Kidney epithelial cell (primary cell): ENCODE measurements at regions not wholly inside any gene's neighbourhood (a gene's known extent, or its start where the extent isn't known, plus 50 kb on each side); places are given as distances from the start of the nearest gene placed in this dataset.

Experiments used
- DNase-seq: peaks from one replicate; pipeline ENCODE4 v3.0.0-alpha.2; 2010; ENCODE audit warnings: low read depth
- H3K27me3 ChIP-seq: 2 replicates; pipeline ENCODE4 v1.6.0; 2011; ENCODE audit warnings: low read length; ENCODE audit not compliant: control insufficient read depth, insufficient read depth
- H3K36me3 ChIP-seq: 2 replicates; pipeline ENCODE4 v1.5.1; 2011; ENCODE audit warnings: low read length; ENCODE audit not compliant: control insufficient read depth, insufficient read depth
- H3K4me3 ChIP-seq: 2 replicates; pipeline ENCODE4 v1.5.1; 2011; ENCODE audit warnings: low read depth, mild to moderate bottlenecking, control low read depth, low read length
- TF ChIP-seq, protein P1 (sequence below): IDR thresholded peaks from 2 replicates; pipeline ENCODE4 v1.5.1; 2011; ENCODE audit warnings: mild to moderate bottlenecking, moderate library complexity, low read length, control low read depth, inconsistent platforms; ENCODE audit not compliant: insufficient read depth, poor library complexity, severe bottlenecking

DNA sequence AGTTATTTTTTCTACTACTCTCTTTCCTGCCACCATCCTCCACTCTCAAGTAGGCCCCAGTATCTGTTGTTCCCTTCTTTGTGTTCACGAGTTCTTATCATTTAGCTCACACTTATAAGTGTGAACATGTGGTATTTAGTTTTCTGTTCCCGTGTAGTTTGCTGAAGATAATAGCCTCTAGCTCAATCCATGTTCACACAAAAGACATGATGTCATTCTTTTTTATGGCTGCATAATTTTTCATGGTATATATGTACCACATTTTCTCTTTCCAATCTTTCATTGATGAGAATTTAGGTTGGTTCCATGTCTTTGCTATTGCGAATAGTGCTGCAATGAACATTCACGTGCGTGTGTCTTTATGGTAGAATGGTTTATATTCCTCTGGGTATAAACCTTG lies 237.9 kb upstream of the FERMT1 start:
- Histone ChIP-seq H3K36me3 (no peaks in the 10 kb centered on the region), H3K27me3 (no peaks in the 10 kb centered on the region), H3K4me3 (no peak overlapping the region)
- DNase-seq: no peak
- TF ChIP-seq, protein P1, sequence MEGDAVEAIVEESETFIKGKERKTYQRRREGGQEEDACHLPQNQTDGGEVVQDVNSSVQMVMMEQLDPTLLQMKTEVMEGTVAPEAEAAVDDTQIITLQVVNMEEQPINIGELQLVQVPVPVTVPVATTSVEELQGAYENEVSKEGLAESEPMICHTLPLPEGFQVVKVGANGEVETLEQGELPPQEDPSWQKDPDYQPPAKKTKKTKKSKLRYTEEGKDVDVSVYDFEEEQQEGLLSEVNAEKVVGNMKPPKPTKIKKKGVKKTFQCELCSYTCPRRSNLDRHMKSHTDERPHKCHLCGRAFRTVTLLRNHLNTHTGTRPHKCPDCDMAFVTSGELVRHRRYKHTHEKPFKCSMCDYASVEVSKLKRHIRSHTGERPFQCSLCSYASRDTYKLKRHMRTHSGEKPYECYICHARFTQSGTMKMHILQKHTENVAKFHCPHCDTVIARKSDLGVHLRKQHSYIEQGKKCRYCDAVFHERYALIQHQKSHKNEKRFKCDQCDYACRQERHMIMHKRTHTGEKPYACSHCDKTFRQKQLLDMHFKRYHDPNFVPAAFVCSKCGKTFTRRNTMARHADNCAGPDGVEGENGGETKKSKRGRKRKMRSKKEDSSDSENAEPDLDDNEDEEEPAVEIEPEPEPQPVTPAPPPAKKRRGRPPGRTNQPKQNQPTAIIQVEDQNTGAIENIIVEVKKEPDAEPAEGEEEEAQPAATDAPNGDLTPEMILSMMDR: no peak

DNA sequence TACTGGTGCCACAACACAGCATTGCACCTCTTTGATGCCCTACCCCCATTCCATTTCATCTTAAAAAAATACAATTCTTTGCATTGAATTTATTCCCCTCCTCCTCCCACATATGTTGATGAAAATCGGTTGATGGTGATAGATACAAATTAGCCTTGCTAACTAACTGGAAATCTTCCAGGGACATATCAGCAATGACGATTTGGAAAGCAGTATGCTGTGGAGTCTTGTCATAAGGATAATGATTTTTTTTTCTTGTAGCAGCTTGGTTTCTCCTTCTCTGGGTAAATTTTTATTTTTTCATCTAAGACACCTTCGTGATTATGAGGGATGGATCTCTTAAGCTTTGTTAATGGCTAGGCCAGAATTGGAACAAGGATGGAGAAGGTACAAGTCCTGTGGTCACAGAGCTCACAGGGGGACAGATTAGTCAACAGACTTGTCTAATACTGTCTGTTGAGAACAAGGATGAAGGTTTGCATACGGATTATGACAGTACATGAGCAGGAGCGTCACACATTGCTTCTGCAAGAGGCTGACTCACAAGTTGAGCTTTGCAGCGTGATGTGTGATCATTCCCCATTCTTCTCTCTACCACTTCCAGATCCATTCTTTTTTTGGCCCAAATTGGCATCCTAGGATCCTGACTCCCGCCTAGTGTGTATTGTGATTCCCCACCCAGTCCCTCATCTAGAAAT lies 233.1 kb upstream of the FERMT1 start:
- TF ChIP-seq, protein P1: no peak
- Histone ChIP-seq H3K27me3 (no peaks in the 10 kb centered on the region), H3K36me3 (no peaks in the 10 kb centered on the region), H3K4me3 (no peak overlapping the region)
- no peak for DNase-seq

DNA sequence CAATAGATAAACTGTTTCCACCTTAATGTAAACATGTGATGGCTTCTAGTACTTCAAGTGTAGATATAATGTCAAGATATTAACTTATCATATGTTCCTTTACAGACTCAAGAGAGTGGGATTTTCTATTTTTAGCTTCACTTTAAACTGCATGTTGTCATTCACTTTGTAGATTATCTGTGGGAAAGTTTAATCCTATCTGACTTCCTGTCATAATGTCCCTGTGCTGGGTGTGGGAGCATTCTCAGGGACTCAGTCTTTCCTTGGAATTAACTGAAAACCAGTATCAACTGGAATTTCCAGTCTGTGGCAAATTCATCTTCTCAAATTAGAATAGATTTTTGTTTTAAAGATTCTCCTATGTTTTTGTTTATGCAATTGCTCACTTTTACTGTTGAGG lies 226.1 kb upstream of the FERMT1 start:
- Histone ChIP-seq H3K4me3 (no peak overlapping the region), H3K36me3 (no peaks in the 10 kb centered on the region), H3K27me3 (no peaks in the 10 kb centered on the region)
- TF ChIP-seq, protein P1: no peak
- no peak for DNase-seq

DNA sequence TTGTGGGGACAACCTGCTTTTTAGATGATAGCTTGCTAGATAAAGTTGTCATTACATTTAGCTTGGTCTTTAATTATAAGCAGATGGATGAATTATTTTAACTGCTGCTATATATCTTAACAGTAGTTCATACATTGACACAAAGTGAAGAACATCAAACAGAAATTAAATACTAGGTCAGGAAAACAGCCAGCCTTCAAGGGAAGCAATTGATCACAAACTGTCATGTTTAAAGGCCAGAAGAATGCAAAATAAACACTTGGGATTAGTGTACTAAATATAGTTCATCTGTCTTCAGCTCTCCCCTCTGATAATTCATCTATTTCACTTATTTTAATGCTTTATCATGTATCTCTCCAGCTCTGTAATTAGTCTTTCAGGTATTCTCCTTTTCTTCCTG lies 225.1 kb upstream of the FERMT1 start:
- TF ChIP-seq, protein P1: no peak
- no peak for DNase-seq

DNA sequence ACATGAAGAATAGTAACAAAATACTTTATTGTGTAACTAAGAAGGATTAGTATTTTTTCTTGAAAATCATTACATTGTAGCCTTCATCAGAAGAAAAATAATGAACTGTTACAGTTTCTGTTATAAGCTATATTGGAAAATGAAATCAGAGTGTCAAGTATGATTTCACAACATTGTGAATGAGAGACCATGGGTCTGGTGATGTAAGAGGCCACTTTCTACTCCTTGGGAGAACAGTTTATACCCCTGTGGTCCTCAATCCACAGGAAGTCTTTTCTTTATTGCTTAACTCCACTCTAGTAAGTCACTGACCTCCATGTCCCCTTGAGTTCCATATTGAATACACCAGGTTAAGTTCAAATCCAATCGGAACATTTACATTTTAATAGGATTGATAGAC lies 218.7 kb upstream of the FERMT1 start:
- Histone ChIP-seq H3K27me3 (no peaks in the 10 kb centered on the region), H3K4me3 (no peak overlapping the region), H3K36me3 (no peaks in the 10 kb centered on the region)
- DNase-seq: no peak
- TF ChIP-seq, protein P1: no peak

More for the DNA sequence above, 225.1 kb upstream of the FERMT1 start:
- H3K4me3 ChIP-seq: no peak overlapping the region
- no peaks in the 10 kb centered on the region for H3K36me3 ChIP-seq
- H3K27me3 ChIP-seq: no peaks in the 10 kb centered on the region

DNA sequence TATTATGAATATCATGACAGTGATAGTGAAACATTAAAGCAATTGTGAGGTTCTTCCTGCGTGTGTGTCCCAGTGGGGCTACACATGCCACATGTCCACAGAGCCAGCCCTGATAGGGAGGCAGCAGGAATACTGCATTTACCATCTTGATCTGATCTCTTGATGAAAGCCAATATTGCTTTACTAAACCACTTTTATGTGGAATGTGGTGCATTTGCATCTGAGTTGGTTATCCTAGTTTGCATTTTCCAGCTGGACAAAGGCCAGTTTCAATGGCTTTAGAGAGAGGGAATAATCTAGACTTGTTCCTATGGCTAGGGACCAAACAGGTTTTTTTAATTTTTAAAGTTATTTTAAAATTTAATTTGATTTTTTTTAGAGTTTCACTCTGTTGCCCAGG lies 216.3 kb upstream of the FERMT1 start:
- Histone ChIP-seq H3K36me3 (no peaks in the 10 kb centered on the region), H3K27me3 (no peaks in the 10 kb centered on the region), H3K4me3 (no peak overlapping the region)
- no peak for DNase-seq
- TF ChIP-seq, protein P1: no peak
